GM12878 (cell line): ENCODE measurements at regions not wholly inside any gene's neighbourhood (a gene's known extent, or its start where the extent isn't known, plus 50 kb on each side); places are given as distances from the start of the nearest gene placed in this dataset.

Experiments
- ATAC-seq: fragments of 200-7000 bp; cut with Tn5 transposase; 3 replicates; pipeline ENCODE4 v1.9.1; 2020; ENCODE audit warnings: mild to moderate bottlenecking, moderate library complexity
- BruUV-seq: library from RNA; stranded (reverse); fragments of 400-500 nt; replicated peaks from 2 replicates; lab custom pipeline; 2021; lab: Mats Ljungman, UMichigan
- CTCF ChIA-PET: fragments of 300-600 bp; sonication (Branson Sonifier 250); formaldehyde crosslinking; extraction: SDS; loops from one replicate; lab custom pipeline; 2021; ENCODE audit warnings: inconsistent platforms; lab: Yijun Ruan, JAX
- POLR2A ChIA-PET: fragments of 350-600 bp; formaldehyde crosslinking; extraction: SDS; loops from one replicate; lab custom pipeline; 2021; ENCODE audit warnings: inconsistent platforms; lab: Charles Lee
- RAD21 ChIA-PET: fragments of 300-600 bp; sonication (Branson Sonifier 250); formaldehyde crosslinking; loops from one replicate; lab custom pipeline; 2023; ENCODE audit warnings: antibody characterized with exemption; ENCODE audit not compliant: unreplicated experiment; lab: Charles Lee
- SMC1A ChIA-PET: fragments of 300-600 bp; sonication (Branson Sonifier 250); formaldehyde crosslinking; loops from one replicate; lab custom pipeline; 2023; ENCODE audit not compliant: unreplicated experiment, uncharacterized antibody; lab: Charles Lee
- DNase-seq: peaks from one replicate; pipeline ENCODE4 v3.0.0-alpha.2; 2011; ENCODE audit warnings: low read depth, low spot score
- FAIRE-seq: peaks from 3 replicates; lab custom pipeline; 2011; peaks lifted over from hg19 to GRCh38; lab: Jason Lieb, UNC
- H2AFZ ChIP-seq: 2 replicates; pipeline ENCODE4 v1.6.0; 2011; ENCODE audit warnings: low read depth, low read length, control low read depth; ENCODE audit not compliant: control insufficient read depth
- H3K27ac ChIP-seq: 2 replicates; pipeline ENCODE4 v1.5.1; 2011; ENCODE audit warnings: control low read depth; ENCODE audit not compliant: control insufficient read depth, insufficient read depth
- H3K27me3 ChIP-seq, 2 experiments: replicated peaks in 1 of 2; 2 replicates each; pipeline versions ENCODE4 v1.6.0 to v1.6.1; 2011; ENCODE audit warnings: low read length in 1 of 2; ENCODE audit not compliant: control insufficient read depth in 2 of 2, insufficient read depth in 2 of 2
- H3K36me3 ChIP-seq, 2 experiments: 2 replicates each; pipeline ENCODE4 v1.5.1; 2011; ENCODE audit warnings: low read length in 1 of 2; ENCODE audit not compliant: control insufficient read depth in 2 of 2, insufficient read depth in 2 of 2
- H3K4me1 ChIP-seq: 2 replicates; pipeline ENCODE4 v1.6.1; 2011; ENCODE audit warnings: mild to moderate bottlenecking, low read length, moderate library complexity, mixed read lengths; ENCODE audit not compliant: control insufficient read depth, insufficient read depth
- H3K4me2 ChIP-seq: 2 replicates; pipeline ENCODE4 v1.6.0; 2011; ENCODE audit warnings: control low read depth; ENCODE audit not compliant: control insufficient read depth, insufficient read depth
- H3K4me3 ChIP-seq: fragments of 200-600 bp; sonication (generic); 2 replicates; pipeline ENCODE4 v1.5.1; 2016
- H3K79me2 ChIP-seq: 2 replicates; pipeline ENCODE4 v1.6.0; 2011; ENCODE audit warnings: low read length; ENCODE audit not compliant: control insufficient read depth, insufficient read depth
- H3K9ac ChIP-seq: 2 replicates; pipeline ENCODE4 v1.8.0; 2011; ENCODE audit warnings: low read length, control low read depth, mixed read lengths; ENCODE audit not compliant: control insufficient read depth, insufficient read depth
- H3K9me3 ChIP-seq: replicated peaks from 3 replicates; pipeline ENCODE4 v1.5.1; 2011; ENCODE audit warnings: mild to moderate bottlenecking, low read length; ENCODE audit not compliant: control insufficient read depth, insufficient read depth
- H4K20me1 ChIP-seq: 2 replicates; pipeline ENCODE4 v1.6.0; 2011; ENCODE audit not compliant: control insufficient read depth, insufficient read depth
- BCL3 ChIP-seq: IDR thresholded peaks from 2 replicates; pipeline ENCODE4 v1.6.1; 2011; ENCODE audit warnings: borderline replicate concordance, low read depth, mild to moderate bottlenecking, moderate library complexity, low read length; ENCODE audit not compliant: insufficient read depth, poor library complexity, severe bottlenecking
- CBX3 ChIP-seq: fragments of 200-600 bp; sonication (generic); IDR thresholded peaks from 2 replicates; pipeline ENCODE4 v1.6.1; 2016; ENCODE audit warnings: low read depth, borderline replicate concordance
- CHD4 ChIP-seq: fragments of 200-600 bp; sonication (generic); IDR thresholded peaks from 2 replicates; pipeline ENCODE4 v1.6.1; 2016; ENCODE audit warnings: mild to moderate bottlenecking
- JUNB ChIP-seq: IDR thresholded peaks from 2 replicates; pipeline ENCODE4 v1.6.1; 2016; ENCODE audit warnings: antibody characterized with exemption, mild to moderate bottlenecking
- KDM1A ChIP-seq: fragments of 200-600 bp; sonication (generic); IDR thresholded peaks from 2 replicates; pipeline ENCODE4 v1.6.1; 2016; ENCODE audit warnings: borderline replicate concordance
- SIX5 ChIP-seq: IDR thresholded peaks from 2 replicates; pipeline ENCODE4 v1.6.1; 2011; ENCODE audit warnings: mild to moderate bottlenecking, low read depth, low read length, moderate library complexity; ENCODE audit not compliant: severe bottlenecking
- TARDBP ChIP-seq: IDR thresholded peaks from 2 replicates; pipeline ENCODE4 v1.6.1; 2016; ENCODE audit warnings: borderline replicate concordance
- TCF3 ChIP-seq: IDR thresholded peaks from 2 replicates; pipeline ENCODE4 v1.6.1; 2012; ENCODE audit warnings: low read depth, mild to moderate bottlenecking, low read length, borderline replicate concordance; ENCODE audit not compliant: insufficient read depth
- YY1 ChIP-seq: IDR thresholded peaks from 2 replicates; pipeline ENCODE4 v1.6.1; 2011; ENCODE audit warnings: low read depth, mild to moderate bottlenecking, low read length
- ZBED1 ChIP-seq: IDR thresholded peaks from 2 replicates; pipeline ENCODE4 v1.6.1; 2016; ENCODE audit warnings: borderline replicate concordance
- ZBTB11 ChIP-seq: fragments of 450-650 bp; formaldehyde crosslinking; IDR thresholded peaks from 2 replicates; pipeline ENCODE4 v1.5.0; 2022; ENCODE audit warnings: mild to moderate bottlenecking, missing genetic modification characterization
- WGBS: methylation state at CpG from one replicate; pipeline ENCODE4 v1.1.6; 2016; ENCODE audit warnings: low lambda C conversion rate; ENCODE audit not compliant: insufficient replicate concordance, insufficient coverage; ENCODE audit errors: missing lambda C conversion rate; 5-methylcytosine and 5-hydroxymethylcytosine counted together
- in situ Hi-C: fragments of 300-500 bp; cut with MboI; formaldehyde crosslinking; loops from 9 replicates; pipeline ENCODE4 v1.14.3; 2018; ENCODE audit warnings: mixed read lengths
- intact Hi-C: fragments of 100-400 bp; cut with micrococcal nuclease; formaldehyde crosslinking; loops from one replicate; pipeline ENCODE4 v1.14.2; 2022; ENCODE audit not compliant: unreplicated experiment
- TF ChIP-seq, protein P1 (sequence below): fragments of 450-650 bp; IDR thresholded peaks from 2 replicates; pipeline ENCODE4 v1.6.1; 2016; ENCODE audit warnings: mild to moderate bottlenecking
- TF ChIP-seq, protein P2 (sequence below): IDR thresholded peaks from 2 replicates; pipeline ENCODE4 v1.6.1; 2011; ENCODE audit warnings: low read depth, low read length, improper control_type of control experiment, borderline replicate concordance
- TF ChIP-seq, protein P3 (sequence below): IDR thresholded peaks from 2 replicates; pipeline ENCODE4 v1.6.1; 2012; ENCODE audit warnings: mild to moderate bottlenecking, low read depth, low read length

DNA sequence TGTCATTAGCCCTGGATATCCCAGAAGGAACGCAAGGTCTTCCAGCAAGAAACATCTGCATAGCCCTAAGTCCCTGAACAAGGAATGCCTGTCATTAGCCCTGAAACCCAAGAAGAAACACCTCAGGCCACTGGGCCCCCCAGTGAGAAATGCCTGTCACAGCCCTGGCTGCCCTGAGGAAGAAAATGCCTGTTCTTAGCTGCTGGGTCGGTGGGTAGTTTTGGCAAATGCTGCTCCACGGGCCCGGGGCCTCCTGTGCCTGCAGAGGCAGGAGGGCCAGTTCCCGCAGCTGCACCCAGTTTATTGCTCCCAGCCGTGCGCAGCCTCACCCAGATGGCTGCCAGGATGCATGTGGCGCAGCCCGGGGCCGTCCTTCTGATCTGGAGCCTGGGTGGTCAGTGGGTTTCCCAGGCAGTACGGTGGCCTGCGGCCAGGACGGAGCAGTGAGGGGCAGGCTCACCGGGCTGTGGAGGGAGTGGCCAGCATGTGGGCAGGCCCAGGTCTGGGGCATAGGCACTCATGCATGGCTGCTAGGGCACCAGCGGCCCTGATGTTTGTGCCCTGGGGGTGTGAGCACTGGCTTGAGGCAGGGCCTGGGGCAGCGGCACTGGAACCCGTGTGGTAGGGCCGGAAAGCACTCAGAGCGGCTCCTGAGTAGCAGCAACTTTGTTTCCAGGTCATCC lies 219.0 kb downstream of the ERMARD start:
- no peaks in the 10 kb centered on the region for H3K36me3 ChIP-seq
- WGBS, result 48% methylated on average over 18 of the region's 19 CpGs
- H3K4me2 ChIP-seq, result no peak overlapping the region
- no peak overlapping the region for H3K4me3 ChIP-seq
- ChIA-PET SMC1A (no interaction called here), RAD21 (no interaction called here), POLR2A (no interaction called here), CTCF (no interaction called here)
- no peaks in the 10 kb centered on the region for H3K79me2 ChIP-seq
- in situ Hi-C loops, result no loop called here
- intact Hi-C loops, result no loop called here
- no peaks in the 10 kb centered on the region for H3K4me1 ChIP-seq
- H3K27me3 ChIP-seq, result no peaks in the 10 kb centered on the region
- DNase-seq, result no peak
- no peak for FAIRE-seq
- no peak overlapping the region for H3K9ac ChIP-seq
- H4K20me1 ChIP-seq, result no peaks in the 10 kb centered on the region
- no TSS peak for BruUV-seq
- no peak for ATAC-seq
- no peak overlapping the region for H2AFZ ChIP-seq
- no peak overlapping the region for H3K27ac ChIP-seq
- H3K9me3 ChIP-seq, result no peaks in the 10 kb centered on the region
- no peak for TF ChIP-seq CHD4
- TF ChIP-seq JUNB, result no peak
- TF ChIP-seq SIX5, result no peak
- no peak for TF ChIP-seq CBX3
- TF ChIP-seq, protein P1, sequence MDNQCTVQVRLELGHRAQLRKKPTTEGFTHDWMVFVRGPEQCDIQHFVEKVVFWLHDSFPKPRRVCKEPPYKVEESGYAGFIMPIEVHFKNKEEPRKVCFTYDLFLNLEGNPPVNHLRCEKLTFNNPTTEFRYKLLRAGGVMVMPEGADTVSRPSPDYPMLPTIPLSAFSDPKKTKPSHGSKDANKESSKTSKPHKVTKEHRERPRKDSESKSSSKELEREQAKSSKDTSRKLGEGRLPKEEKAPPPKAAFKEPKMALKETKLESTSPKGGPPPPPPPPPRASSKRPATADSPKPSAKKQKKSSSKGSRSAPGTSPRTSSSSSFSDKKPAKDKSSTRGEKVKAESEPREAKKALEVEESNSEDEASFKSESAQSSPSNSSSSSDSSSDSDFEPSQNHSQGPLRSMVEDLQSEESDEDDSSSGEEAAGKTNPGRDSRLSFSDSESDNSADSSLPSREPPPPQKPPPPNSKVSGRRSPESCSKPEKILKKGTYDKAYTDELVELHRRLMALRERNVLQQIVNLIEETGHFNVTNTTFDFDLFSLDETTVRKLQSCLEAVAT, result no peak
- TF ChIP-seq, protein P2, sequence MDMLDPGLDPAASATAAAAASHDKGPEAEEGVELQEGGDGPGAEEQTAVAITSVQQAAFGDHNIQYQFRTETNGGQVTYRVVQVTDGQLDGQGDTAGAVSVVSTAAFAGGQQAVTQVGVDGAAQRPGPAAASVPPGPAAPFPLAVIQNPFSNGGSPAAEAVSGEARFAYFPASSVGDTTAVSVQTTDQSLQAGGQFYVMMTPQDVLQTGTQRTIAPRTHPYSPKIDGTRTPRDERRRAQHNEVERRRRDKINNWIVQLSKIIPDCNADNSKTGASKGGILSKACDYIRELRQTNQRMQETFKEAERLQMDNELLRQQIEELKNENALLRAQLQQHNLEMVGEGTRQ, result no peak
- TF ChIP-seq KDM1A, result no peak
- no peak for TF ChIP-seq ZBTB11
- no peak for TF ChIP-seq YY1
- no peak for TF ChIP-seq ZBED1
- TF ChIP-seq TARDBP, result no peak
- TF ChIP-seq, protein P3, sequence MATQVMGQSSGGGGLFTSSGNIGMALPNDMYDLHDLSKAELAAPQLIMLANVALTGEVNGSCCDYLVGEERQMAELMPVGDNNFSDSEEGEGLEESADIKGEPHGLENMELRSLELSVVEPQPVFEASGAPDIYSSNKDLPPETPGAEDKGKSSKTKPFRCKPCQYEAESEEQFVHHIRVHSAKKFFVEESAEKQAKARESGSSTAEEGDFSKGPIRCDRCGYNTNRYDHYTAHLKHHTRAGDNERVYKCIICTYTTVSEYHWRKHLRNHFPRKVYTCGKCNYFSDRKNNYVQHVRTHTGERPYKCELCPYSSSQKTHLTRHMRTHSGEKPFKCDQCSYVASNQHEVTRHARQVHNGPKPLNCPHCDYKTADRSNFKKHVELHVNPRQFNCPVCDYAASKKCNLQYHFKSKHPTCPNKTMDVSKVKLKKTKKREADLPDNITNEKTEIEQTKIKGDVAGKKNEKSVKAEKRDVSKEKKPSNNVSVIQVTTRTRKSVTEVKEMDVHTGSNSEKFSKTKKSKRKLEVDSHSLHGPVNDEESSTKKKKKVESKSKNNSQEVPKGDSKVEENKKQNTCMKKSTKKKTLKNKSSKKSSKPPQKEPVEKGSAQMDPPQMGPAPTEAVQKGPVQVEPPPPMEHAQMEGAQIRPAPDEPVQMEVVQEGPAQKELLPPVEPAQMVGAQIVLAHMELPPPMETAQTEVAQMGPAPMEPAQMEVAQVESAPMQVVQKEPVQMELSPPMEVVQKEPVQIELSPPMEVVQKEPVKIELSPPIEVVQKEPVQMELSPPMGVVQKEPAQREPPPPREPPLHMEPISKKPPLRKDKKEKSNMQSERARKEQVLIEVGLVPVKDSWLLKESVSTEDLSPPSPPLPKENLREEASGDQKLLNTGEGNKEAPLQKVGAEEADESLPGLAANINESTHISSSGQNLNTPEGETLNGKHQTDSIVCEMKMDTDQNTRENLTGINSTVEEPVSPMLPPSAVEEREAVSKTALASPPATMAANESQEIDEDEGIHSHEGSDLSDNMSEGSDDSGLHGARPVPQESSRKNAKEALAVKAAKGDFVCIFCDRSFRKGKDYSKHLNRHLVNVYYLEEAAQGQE, result no peak
- TF ChIP-seq TCF3, result no peak
- no peak for TF ChIP-seq BCL3
